GM18873 (cell line): ENCODE measurements at regions not wholly inside any gene's neighbourhood (a gene's known extent, or its start where the extent isn't known, plus 50 kb on each side); places are given as distances from the start of the nearest gene placed in this dataset.

Source experiments
- ATAC-seq: cut with Tn5 transposase; IDR thresholded peaks from one replicate; pipeline ENCODE4 v1.9.1; 2021; ENCODE audit warnings: mild to moderate bottlenecking, moderate library complexity, moderate number of reproducible peaks; ENCODE audit not compliant: unreplicated experiment, low FRiP score

- ATAC-seq, result no peak
These were observed 238.1 kb upstream of the STS start for GRCh38 chrX:6909396-6909795.

DNA sequence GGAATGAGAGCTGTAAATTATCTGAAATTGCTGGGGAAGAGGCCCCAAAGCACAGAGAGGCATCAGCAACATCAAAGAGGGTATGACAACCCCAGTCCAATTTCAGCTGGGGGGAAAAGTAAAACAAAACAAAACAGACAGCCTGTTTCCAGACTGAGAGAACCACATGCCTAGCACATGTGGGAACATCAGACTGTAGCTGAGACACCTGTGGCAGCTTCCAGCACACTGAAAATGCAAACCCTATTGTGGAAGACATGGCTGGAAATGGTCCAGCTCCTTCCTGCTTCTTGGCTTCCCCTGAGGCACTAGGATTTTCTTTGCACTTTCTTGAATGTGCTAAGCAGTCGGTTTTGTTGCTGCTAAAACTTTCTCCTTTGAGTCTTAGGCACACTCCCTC lies 240.9 kb upstream of the STS start:
- ATAC-seq, result no peak

GRCh38 chrX:6904156-6904555 lies 243.4 kb upstream of the STS start:
- no peak for ATAC-seq

DNA sequence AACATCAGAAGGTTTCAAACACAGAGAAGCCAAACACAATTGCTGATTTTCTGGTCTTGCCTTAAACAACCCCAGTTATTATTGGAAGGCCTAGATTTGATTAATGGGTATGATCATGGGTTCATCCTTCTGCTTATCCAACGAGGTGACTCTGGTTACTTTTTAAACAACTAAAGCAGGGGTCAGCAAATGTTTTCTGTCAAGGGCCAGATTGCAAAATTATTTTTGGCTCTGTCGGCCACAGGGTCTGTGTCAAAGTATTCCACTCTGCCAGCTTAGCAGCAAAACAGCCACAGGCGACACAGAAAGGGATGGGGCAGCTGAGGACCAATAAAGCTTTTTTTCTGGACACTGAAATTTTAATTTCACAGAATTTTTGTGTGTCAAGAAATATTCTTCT lies 249.1 kb upstream of the STS start:
- ATAC-seq, result no peak

GRCh38 chrX:6891404-6891803 lies 256.1 kb upstream of the STS start:
- no peak for ATAC-seq

GRCh38 chrX:6890544-6891261 lies 256.8 kb upstream of the STS start:
- ATAC-seq, result no peak

GRCh38 chrX:6885909-6886308 lies 261.6 kb upstream of the STS start:
- no peak for ATAC-seq

- ATAC-seq, result no peak
These were observed 262.1 kb upstream of the STS start for GRCh38 chrX:6885396-6885795.

GRCh38 chrX:6861456-6861855 lies 286.1 kb upstream of the STS start:
- no peak for ATAC-seq

DNA sequence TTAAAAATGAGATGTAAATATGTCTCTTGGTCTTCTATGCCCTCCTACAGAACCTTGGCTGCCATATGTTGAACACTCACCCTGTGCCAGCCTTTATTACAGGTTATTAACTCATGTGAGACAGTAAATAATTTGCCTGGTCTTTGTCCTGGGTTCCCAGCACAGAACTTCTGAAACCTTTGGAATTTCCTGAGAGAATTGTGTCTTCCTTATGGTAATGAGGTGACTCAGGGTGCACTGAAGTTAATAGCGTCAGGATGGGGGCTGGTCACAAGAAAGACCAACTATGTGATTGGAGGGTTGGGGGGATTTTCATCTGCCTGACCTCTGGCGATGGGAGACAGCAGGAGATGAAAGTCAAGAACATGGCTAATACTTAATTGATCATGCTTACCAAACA lies 289.8 kb upstream of the STS start:
- no peak for ATAC-seq

DNA sequence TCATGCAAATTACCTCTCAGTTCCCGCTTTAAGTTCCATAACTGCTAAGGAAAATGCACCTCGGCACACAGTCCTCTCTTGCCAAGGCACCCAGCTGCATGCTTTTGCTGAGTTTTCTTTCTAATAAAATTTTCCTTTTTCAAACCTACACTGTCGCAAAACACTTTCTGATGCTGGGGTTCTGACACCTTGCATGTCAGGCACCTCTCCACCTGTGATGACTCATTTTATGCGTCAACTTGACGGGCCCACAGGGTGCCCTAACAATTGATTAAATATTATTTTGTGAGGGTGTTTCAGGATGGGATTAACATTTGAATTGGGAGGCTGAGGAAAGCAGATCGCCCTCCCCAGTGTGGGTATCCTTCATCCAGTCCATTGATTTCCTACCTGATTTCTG lies 291.0 kb upstream of the STS start:
- no peak for ATAC-seq

GRCh38 chrX:6852869-6853268 lies 294.6 kb upstream of the STS start:
- ATAC-seq, result peak; percentile 42

GRCh38 chrX:6852121-6852520 lies 295.4 kb upstream of the STS start:
- no peak for ATAC-seq

DNA sequence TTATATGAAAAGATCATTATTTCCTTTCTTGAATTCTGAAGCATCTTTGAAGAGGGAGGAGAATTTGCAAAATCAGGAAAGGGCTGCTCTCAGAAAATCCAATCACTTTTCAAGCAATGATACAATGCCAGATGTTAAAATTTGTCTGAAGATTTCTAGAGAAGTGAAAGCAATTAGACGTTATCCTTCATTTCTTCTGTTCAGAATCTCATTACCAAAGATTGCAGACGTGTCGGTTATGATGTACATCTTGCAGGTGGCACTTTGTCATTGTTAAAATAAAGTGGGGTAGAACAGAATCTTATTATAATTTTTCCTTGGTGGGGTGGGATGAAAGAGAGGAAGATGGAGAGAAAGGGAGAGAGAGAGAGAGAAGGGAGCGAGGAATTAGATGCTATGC lies 296.4 kb upstream of the STS start:
- no peak for ATAC-seq

GRCh38 chrX:6849716-6850414 lies 297.6 kb upstream of the STS start:
- ATAC-seq, result no peak

- ATAC-seq, result no peak
These were observed 297.7 kb upstream of the VCX3A start for GRCh38 chrX:6832619-6833018.

DNA sequence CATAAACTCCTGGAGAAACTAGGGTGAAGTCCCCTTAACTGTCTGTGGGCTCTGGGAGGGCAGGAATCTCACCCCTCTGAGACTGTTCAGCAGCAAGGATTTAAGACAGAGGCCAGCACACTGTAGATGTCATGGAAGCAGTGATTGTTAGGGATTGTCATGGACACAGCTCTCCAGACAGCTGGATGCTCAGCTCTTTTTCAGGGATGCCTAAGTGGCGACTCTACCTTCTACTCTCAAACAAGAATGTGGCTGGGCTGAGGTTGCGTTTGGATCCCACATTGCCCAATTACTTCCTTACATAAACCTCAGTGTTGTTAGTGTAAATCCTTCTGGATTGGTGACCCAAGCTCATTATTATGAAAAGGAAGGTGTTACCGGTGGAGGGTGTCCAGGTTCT lies 291.9 kb upstream of the VCX3A start:
- no peak for ATAC-seq

GRCh38 chrX:6821730-6822129 lies 286.8 kb upstream of the VCX3A start:
- ATAC-seq, result no peak

- no peak for ATAC-seq
These were observed 279.0 kb upstream of the VCX3A start for GRCh38 chrX:6813836-6814370.

DNA sequence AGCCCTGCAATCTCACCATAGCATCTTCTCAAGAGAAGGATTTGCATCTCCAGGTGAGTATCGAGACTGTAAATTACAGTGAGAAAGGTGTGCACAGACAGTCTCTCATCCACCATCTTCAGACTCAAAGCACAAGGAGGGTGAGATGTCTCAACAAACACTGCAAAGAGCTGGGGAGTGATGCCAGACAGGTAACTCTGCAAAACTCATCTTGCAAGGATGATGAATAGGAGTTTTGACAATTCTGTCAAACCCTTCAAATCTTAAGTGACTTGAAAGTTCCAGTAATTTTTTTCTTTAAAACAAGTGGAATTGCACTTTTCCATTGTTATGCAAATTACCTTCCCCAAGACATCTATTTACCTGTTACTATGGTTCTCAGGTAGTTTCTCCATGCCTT lies 277.2 kb upstream of the VCX3A start:
- no peak for ATAC-seq

DNA sequence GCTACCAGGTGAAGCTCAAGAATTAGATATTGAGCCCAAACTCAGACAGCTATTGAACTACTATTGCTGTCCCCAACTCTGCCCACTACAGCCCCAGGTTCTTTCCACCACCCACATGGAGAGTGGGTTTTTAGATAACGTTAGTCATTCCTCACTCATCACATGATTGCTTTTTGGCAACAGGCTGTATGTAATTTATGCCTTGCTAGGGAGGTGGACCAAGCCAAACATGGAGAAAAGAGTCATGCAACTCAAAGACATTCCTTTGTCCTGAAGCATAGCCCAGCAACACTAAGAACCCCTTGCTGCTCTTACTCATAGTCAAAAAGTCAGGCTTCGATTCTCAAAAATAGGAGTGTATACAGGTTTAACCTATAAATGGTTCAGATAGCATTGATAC lies 275.9 kb upstream of the VCX3A start:
- ATAC-seq, result no peak

GRCh38 chrX:6803607-6804006 lies 268.7 kb upstream of the VCX3A start:
- no peak for ATAC-seq
